AG09319 (cell line): ENCODE measurements at regions not wholly inside any gene's neighbourhood (a gene's known extent, or its start where the extent isn't known, plus 50 kb on each side); places are given as distances from the start of the nearest gene placed in this dataset.

ENCODE experiments used
- DNase-seq: peaks from one replicate; pipeline ENCODE4 v3.0.0-alpha.2; 2010; ENCODE audit warnings: low read depth; ENCODE audit errors: extremely low read depth
- TF ChIP-seq, protein P1 (sequence below): IDR thresholded peaks from 2 replicates; pipeline ENCODE4 v1.5.1; 2011; ENCODE audit warnings: low read depth, mild to moderate bottlenecking, inconsistent platforms, low read length, moderate library complexity

DNA sequence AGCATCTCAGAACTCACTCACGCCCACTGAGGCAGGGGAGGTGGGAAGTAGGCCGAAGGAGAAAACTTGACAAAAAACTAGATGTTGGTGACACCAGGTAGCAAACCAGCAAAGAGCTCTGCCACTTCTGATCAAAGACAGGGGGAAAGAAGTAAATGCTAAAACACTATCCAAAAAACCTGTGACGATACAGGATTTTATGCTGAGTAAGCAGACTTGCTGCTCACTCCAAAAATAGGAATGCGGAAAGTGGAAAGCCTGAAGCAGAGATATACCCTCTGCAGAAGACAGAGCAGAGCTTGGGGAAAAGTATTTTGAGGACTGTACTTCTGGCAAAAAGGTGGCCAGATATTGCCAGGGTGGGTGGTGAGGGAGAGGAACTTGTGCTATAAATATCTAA lies 73.3 kb upstream of the YPEL5 start:
- no peak for DNase-seq
- TF ChIP-seq, protein P1, sequence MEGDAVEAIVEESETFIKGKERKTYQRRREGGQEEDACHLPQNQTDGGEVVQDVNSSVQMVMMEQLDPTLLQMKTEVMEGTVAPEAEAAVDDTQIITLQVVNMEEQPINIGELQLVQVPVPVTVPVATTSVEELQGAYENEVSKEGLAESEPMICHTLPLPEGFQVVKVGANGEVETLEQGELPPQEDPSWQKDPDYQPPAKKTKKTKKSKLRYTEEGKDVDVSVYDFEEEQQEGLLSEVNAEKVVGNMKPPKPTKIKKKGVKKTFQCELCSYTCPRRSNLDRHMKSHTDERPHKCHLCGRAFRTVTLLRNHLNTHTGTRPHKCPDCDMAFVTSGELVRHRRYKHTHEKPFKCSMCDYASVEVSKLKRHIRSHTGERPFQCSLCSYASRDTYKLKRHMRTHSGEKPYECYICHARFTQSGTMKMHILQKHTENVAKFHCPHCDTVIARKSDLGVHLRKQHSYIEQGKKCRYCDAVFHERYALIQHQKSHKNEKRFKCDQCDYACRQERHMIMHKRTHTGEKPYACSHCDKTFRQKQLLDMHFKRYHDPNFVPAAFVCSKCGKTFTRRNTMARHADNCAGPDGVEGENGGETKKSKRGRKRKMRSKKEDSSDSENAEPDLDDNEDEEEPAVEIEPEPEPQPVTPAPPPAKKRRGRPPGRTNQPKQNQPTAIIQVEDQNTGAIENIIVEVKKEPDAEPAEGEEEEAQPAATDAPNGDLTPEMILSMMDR, result no peak

DNA sequence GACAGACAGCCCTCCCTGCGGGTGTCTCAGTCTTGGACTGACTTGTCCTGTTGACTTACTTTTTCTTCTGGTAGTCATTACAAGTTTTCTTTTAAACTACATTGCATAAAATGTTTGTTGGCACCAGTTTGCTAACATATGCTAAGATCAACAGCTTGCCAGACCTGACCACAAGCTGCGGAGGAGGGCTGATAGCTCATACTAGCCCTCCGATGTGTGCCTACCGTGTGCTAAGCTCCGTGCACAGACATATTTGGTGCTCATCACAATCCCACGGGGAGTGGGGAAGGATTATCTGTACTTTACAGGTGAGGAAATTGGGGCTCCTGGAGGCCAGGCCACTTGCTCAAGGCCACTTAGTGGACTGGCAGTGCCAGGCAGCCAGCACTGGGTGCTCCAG lies 72.8 kb upstream of the YPEL5 start:
- no peak for DNase-seq
- TF ChIP-seq, protein P1, result no peak

DNA sequence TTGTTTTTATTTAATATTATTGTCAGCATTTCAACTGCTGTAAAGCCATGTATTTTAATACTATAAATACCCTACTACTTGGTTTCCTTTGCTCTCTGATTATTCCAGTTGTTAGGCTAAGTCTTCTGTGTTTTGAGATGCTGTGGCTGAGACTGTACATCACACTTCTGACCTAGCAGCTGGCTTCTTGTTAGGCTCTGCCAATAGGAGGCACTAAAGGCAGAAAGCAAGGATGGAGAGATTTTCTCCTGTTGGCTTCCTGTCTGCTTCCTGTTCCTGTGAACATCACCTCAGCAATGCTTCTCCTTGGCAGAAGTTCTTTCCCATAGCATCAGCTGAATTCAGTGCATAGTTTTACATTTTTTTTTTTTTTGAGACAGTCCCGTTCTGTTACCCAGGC lies 68.3 kb upstream of the YPEL5 start:
- TF ChIP-seq, protein P1, result no peak
- no peak for DNase-seq

DNA sequence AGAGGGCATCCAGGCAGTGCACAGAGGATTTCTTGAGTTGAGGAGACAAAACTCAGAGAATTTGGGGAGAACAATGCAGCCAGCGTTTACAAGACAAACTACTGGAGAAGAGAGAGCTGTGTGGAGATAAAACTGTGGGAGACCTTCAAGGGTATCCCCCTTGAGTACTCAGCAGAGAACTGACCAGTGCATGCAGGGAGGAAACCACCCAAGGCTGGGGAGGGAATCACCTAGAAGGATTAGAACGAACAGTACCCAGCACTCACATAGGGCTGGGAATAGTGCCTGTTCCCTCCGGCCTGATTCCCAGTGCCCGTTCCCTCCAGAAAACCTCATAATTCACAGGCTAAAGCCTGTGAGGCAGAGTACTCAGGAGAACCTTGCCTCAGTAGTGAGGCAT lies 61.9 kb upstream of the YPEL5 start:
- TF ChIP-seq, protein P1, result no peak
- no peak for DNase-seq

DNA sequence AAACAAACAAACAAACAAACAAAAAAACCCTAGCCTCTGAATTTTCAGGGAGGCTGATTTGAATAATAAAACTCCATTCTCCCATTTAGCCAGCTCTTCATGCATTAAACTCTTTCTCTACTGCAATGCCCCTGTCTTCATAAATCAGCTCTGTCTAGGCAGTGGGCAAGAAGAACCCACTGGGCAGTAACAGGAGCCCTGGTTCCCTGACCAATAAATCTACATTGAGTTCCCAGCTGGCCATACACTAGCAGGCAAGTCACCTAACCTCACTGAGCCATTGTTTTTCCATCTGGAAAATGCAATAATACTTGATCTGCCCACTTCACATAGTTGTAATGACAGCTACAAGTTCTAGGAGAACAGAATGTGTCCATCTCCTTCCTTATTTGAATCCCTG lies 57.6 kb upstream of the YPEL5 start:
- DNase-seq, result no peak
- TF ChIP-seq, protein P1, result no peak

DNA sequence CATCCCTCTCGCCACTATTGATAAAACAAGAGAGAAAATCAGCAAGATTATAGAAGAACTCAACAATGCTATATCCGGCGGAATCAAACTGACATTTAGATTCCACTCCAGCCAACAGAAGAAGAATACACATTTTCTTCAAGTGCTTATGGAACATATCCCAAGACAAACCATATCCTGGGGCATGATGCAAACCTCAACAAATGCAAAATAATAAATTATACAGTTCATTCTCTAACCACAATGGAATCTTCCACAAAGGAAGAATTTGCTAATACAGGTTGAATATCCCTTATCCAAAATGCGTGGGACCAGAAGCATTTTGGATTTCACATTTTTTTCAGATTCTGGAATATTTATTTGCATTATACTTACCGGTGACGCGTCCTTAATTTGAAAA lies 51.4 kb upstream of the YPEL5 start:
- TF ChIP-seq, protein P1, result no peak
- no peak for DNase-seq

DNA sequence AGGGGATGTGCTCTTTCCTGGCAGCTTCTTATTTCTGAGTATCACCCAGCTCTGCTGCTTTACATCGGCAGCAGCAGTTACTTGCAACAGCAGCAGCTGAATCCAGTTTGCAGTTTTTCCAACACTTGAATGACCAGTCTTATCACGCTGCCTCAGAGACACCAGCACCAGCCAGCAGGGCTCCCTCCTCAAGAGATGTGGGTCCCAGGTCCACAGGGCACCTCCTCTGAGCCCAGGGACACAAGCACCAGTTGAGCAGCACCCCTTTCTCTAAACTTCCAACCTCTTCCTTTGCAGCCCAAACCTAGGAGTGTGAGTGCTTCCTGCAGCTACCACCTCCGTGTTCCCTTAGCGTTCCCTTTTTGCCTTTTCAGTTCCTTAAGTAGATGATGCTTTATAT lies 50.4 kb upstream of the YPEL5 start:
- TF ChIP-seq, protein P1, result no peak
- no peak for DNase-seq
